Right lobe of liver (tissue), 4 donors: ENCODE measurements at regions not wholly inside any gene's neighbourhood (a gene's known extent, or its start where the extent isn't known, plus 50 kb on each side); places are given as distances from the start of the nearest gene placed in this dataset.

ENCODE experiments used
- CTCF ChIP-seq, 4 donors: fragments of 200-600 bp in 3 of 4; fragments of 450-650 bp in 1 of 4; IDR thresholded peaks; one replicate each; pipeline versions ENCODE4 v1.5.1 to v1.8.0; 2016 to 2022; ENCODE audit warnings: antibody characterized with exemption in 4 of 4, mild to moderate bottlenecking in 2 of 4
- POLR2A ChIP-seq: fragments of 450-650 bp; IDR thresholded peaks from one replicate; pipeline ENCODE4 v1.6.1; 2017; ENCODE audit warnings: antibody characterized with exemption, mild to moderate bottlenecking
- donor health status: DM: no; HTN: no; CAD: no.
- donor health status: DM: no; HTN: no; CAD: no.
- donor health status: DM: no; HTN: yes; CAD: no.

- no peak for TF ChIP-seq CTCF (IDR thresholded peaks at IDR 0.05)
- no peak for TF ChIP-seq POLR2A
These were observed 169.8 kb downstream of the ERMARD start for GRCh38 chr6:169921217-169921616.
